ENCODE measurements at regions not wholly inside any gene's neighbourhood (a gene's known extent, or its start where the extent isn't known, plus 50 kb on each side); places are given as distances from the start of the nearest gene placed in this dataset.

- no TSS peak for BruUV-seq (replicated peaks)
- intact Hi-C loops (cut with micrococcal nuclease; ENCODE audit: unreplicated experiment), result no loop called here
Observed at GRCh38 chr10:78660446-78661106, 408.2 kb upstream of the ZMIZ1 start.

GRCh38 chr10:78663721-78664120 lies 405.0 kb upstream of the ZMIZ1 start:
- Histone ChIP-seq H2AFZ (no peak overlapping the region), H3K27ac (no peak overlapping the region), H4K20me1 (ENCODE audit: insufficient read depth) (no peaks in the 10 kb centered on the region), H3K27me3 (ENCODE audit: insufficient read depth, low read depth) (no peaks in the 10 kb centered on the region), H3K36me3 (ENCODE audit: low read depth) (no peaks in the 10 kb centered on the region), H3K4me3 (no peak overlapping the region), H3K4me1 (replicated peaks; ENCODE audit: insufficient read depth) (peaks cover 11% of the 10 kb centered on the region), H3F3A (ENCODE audit: insufficient read depth, low read depth) (no peaks in the 10 kb centered on the region), H3K79me2 (ENCODE audit: low read depth) (no peaks in the 10 kb centered on the region), H3K9me3 (ENCODE audit: insufficient read depth, low read depth) (peaks cover 16% of the 10 kb centered on the region), H3K9me2 (ENCODE audit: insufficient read depth) (no peaks in the 10 kb centered on the region), H3K4me2 (no peak overlapping the region)
- ChIA-PET CTCF (no interaction called here), POLR2A (ENCODE audit: unreplicated experiment) (interaction anchor here (0.7 kb wide), 1 partner anchor 122 kb away, joined by 3 read pairs; no protein-coding TSS in a partner anchor)
- no peak for DNase-seq
- no peak for TF ChIP-seq EZH2 (IDR thresholded peaks at IDR 0.05; ENCODE audit: low read depth)
- TF ChIP-seq, protein P1, sequence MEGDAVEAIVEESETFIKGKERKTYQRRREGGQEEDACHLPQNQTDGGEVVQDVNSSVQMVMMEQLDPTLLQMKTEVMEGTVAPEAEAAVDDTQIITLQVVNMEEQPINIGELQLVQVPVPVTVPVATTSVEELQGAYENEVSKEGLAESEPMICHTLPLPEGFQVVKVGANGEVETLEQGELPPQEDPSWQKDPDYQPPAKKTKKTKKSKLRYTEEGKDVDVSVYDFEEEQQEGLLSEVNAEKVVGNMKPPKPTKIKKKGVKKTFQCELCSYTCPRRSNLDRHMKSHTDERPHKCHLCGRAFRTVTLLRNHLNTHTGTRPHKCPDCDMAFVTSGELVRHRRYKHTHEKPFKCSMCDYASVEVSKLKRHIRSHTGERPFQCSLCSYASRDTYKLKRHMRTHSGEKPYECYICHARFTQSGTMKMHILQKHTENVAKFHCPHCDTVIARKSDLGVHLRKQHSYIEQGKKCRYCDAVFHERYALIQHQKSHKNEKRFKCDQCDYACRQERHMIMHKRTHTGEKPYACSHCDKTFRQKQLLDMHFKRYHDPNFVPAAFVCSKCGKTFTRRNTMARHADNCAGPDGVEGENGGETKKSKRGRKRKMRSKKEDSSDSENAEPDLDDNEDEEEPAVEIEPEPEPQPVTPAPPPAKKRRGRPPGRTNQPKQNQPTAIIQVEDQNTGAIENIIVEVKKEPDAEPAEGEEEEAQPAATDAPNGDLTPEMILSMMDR (conservative IDR thresholded peaks at IDR 0.05), result no peak
- intact Hi-C loops (cut with micrococcal nuclease; ENCODE audit: unreplicated experiment), result no loop called here
- no TSS peak for BruUV-seq (replicated peaks)

More at GRCh38 chr10:78660446-78661106, 408.2 kb upstream of the ZMIZ1 start:
- H3K36me3 ChIP-seq (ENCODE audit: low read depth), result no peaks in the 10 kb centered on the region
- no peaks in the 10 kb centered on the region for H3K9me2 ChIP-seq (ENCODE audit: insufficient read depth)
- POLR2A ChIA-PET (ENCODE audit: unreplicated experiment), result no interaction called here
- H3K9me3 ChIP-seq (ENCODE audit: insufficient read depth, low read depth), result peaks cover 13% of the 10 kb centered on the region; the same call in 1 of the 2 replicates
- H4K20me1 ChIP-seq (ENCODE audit: insufficient read depth), result no peaks in the 10 kb centered on the region
- peaks cover 13% of the 10 kb centered on the region for H3K4me1 ChIP-seq (replicated peaks; ENCODE audit: insufficient read depth)
- no peak for DNase-seq
- H3K4me2 ChIP-seq, result no peak overlapping the region
- no peaks in the 10 kb centered on the region for H3K27me3 ChIP-seq (ENCODE audit: insufficient read depth, low read depth)
- CTCF ChIA-PET, result no interaction called here
- H3K27ac ChIP-seq, result no peak overlapping the region
- H2AFZ ChIP-seq, result no peak overlapping the region
- no peak overlapping the region for H3K4me3 ChIP-seq
- H3K79me2 ChIP-seq (ENCODE audit: low read depth), result no peaks in the 10 kb centered on the region
- TF ChIP-seq, protein P1 (conservative IDR thresholded peaks at IDR 0.05), result no peak
- no peak for TF ChIP-seq EZH2 (IDR thresholded peaks at IDR 0.05; ENCODE audit: low read depth)
- no peaks in the 10 kb centered on the region for H3F3A ChIP-seq (ENCODE audit: insufficient read depth, low read depth)

- intact Hi-C loops (cut with micrococcal nuclease; ENCODE audit: unreplicated experiment), result no loop called here
- Histone ChIP-seq H3K4me3 (no peak overlapping the region), H2AFZ (no peak overlapping the region), H4K20me1 (ENCODE audit: insufficient read depth) (no peaks in the 10 kb centered on the region), H3K36me3 (ENCODE audit: low read depth) (no peaks in the 10 kb centered on the region), H3K4me2 (no peak overlapping the region), H3K9me3 (ENCODE audit: insufficient read depth, low read depth) (peaks cover 16% of the 10 kb centered on the region), H3K4me1 (replicated peaks; ENCODE audit: insufficient read depth) (no peaks in the 10 kb centered on the region), H3K9me2 (ENCODE audit: insufficient read depth) (no peaks in the 10 kb centered on the region; the same call in 1 of the 2 replicates), H3K27me3 (ENCODE audit: insufficient read depth, low read depth) (no peaks in the 10 kb centered on the region), H3K27ac (no peak overlapping the region), H3K79me2 (ENCODE audit: low read depth) (no peaks in the 10 kb centered on the region), H3F3A (ENCODE audit: insufficient read depth, low read depth) (no peaks in the 10 kb centered on the region)
- TF ChIP-seq EZH2 (IDR thresholded peaks at IDR 0.05; ENCODE audit: low read depth), result no peak
- TF ChIP-seq, protein P1 (conservative IDR thresholded peaks at IDR 0.05), result peak; percentile 77
- ChIA-PET CTCF (no interaction called here), POLR2A (ENCODE audit: unreplicated experiment) (no interaction called here)
- BruUV-seq (replicated peaks), result no TSS peak
- DNase-seq, result no peak
Observed at GRCh38 chr10:78664929-78665553, 403.7 kb upstream of the ZMIZ1 start.

Measured in PC-9 (cell line).